GM21529 (cell line): ENCODE measurements at regions not wholly inside any gene's neighbourhood (a gene's known extent, or its start where the extent isn't known, plus 50 kb on each side); places are given as distances from the start of the nearest gene placed in this dataset.

Experiments
- ATAC-seq: cut with Tn5 transposase; IDR thresholded peaks from one replicate; pipeline ENCODE4 v1.9.1; 2021; ENCODE audit not compliant: unreplicated experiment

DNA sequence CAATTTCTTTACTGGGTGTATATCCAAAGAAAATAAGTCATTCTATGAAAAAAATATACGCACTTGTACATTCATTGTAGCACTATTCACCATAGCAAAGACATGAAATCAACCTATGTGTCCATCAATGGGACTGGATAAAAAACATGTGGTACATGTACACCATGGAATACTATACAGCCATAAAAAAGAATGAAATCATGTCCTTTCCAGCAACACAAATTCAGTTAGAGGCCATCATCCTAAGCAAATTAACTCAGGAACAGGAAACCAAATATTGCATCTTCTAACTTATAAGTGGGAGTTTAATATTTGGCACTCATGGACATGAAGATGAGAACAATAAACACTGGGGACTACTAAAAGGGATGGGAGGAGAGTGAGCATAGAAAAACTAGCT lies 325.7 kb downstream of the TGFB2 start:
- ATAC-seq: no peak

DNA sequence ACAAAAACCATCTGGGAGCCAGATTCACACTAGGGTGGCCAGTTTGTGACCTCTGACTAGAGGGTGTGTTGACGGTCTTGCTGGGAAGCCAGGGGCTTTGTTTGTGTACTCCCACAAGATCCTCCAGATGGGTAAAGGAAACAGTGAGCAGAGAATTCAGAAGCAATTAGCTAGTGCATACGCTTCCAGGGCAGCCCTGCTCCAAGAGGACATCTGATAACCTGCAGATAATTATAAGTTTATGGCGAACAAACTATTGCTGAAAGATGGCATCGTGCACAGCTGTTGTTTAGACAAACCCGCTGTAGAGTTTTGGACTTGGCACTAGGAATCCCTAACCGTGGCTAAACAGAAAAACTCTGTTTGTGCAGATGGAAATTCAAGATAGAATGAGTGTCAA lies 326.4 kb downstream of the TGFB2 start:
- no peak for ATAC-seq

DNA sequence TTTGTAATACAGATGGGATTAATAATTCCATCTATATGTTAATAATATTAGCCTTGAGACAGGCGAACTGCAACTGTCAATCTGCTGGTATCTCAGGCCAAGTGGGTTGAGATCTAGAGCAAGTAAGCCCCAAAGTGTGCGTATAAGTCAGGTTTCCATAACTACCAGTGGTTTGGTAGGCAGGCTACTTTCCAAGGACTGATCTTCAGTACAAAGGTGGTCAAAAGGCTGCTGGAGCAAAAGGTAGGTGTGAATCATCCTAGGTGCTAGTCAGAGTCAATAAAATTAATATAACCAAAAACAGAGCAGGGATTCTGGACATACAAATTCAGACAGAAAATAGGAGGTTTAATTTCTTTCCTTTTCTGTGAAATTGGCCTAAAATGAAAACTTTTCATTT lies 328.0 kb downstream of the TGFB2 start:
- no peak for ATAC-seq

DNA sequence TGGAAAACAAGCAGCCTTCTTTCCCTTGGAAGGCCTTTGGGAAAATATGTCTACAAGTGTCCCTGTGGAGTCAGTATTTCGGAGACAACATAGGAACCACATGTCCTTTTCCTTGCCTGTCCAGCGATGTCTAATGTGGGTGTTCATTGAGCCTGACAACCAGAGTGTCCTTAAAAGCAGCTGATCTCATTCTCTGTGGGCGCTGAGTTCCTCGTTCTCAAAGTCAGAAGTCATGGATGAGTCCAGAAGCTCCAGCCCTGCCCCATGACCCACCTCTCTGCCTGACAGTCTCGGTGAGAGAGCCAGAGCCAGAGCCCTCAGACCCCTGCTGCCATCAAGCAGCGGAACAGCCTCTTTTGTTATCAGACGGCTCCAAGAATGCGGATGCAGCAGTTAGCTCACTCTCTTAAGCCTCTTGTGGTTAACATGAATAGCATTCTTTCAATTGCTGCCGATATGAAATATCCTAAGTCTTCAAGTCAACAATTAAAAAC lies 329.2 kb downstream of the TGFB2 start:
- ATAC-seq: no peak

DNA sequence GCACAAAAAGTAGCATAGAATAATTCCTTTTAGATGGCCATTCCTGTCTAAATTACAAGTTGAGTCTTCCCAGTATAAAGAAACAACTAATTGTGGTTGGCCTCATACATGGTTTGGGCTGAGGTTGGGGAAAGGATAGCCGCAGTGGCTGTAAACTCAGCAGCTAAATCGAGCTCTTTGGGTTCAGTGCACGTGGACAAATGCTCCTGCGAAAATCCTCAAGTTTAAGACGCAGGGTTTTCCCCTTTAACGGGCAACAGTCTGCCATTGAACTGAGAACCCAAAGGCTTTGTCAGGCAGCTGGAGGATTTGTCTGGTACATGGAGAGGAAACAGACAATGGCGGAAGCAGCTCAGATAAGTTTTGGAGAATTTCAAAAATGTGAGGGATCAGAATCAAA lies 331.9 kb downstream of the TGFB2 start:
- ATAC-seq: no peak

DNA sequence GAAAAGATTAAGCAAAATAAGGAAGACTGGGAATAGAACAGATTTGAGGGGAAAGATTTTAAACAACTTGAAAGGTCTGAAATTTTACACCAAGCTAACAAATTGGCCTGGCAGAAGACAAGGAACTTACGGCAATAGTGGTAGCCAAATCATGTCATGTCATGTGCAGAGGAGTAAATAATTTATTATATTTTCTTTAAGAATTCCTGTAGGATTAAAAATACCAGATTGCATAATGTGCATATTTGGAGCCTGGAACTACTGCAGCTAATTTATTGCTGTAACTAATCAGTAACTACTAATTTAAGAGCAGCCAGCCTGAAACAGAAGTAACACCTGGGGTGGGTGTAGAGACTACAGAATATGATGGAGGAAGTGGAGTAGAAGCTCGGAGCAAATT lies 334.3 kb downstream of the TGFB2 start:
- no peak for ATAC-seq

DNA sequence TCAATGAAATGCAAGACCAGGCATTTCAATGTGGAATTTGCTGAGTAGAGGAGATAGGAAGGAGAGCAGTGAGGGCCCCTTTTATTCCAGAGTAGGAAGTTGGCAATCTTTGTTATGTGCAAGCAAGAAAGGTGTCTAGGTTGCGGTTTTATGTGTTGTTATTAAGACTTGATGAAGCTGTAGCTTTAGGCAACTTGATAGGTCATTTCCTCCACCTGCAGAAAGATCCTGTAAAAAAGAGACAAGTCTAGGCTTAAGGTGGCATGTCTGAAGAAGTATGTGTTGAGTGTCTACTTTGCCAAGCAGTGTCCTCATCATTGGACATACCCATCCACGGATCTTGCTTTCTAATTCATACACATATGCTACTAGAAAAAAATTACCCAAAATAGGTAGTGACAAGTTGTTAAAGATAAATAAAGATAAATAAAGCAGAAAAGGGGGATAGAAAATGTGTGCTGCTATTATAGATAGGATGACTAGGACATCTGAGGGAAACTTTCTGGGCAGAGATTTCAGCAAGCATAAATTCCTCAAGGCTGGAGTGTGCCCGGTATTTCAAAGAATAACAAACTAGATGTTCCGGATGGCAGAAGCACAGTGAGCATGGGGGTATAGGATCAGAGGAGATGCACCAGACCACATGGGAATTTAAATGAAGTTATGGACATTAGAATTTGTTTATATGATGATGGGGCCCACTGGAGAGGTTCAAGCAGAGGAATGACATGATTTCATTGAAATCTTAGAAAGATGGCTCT lies 335.0 kb downstream of the TGFB2 start:
- no peak for ATAC-seq

DNA sequence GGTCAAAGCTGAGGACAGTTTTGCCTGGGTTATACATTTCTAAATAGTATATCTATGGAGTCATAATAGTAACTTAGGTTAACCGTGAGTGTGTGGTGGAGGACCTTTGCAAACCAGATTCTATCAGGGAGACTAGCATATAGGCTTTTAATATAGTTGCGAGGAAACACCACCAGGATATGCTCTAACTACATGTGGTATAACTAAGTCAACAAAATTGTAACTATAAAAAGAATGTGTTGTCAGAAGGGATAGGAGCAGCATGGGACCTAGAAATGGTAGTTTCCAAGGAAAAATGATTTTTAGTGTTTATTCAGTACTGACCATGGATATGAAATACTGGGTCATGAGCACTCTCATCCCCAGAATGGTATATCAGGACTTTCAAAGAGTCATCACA lies 338.1 kb downstream of the TGFB2 start:
- no peak for ATAC-seq

DNA sequence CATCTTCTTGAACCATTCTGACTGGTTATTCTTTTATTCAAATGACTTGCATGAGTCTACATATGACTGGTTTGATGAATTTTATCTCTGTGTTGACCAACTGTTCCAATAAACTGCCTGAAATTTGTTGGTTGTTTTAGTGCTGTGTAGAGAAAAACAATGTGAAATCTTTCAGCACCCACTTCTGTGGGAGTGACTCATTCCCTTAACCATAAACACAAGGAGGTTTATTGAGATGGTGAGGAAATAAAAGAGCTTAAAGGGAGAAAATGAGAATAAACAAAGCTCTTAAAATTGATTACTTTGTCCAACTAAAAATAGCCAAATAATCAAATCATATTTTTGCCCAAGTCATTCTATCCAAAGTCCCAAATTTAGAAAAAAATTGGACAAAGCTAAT lies 341.1 kb downstream of the TGFB2 start:
- no peak for ATAC-seq

DNA sequence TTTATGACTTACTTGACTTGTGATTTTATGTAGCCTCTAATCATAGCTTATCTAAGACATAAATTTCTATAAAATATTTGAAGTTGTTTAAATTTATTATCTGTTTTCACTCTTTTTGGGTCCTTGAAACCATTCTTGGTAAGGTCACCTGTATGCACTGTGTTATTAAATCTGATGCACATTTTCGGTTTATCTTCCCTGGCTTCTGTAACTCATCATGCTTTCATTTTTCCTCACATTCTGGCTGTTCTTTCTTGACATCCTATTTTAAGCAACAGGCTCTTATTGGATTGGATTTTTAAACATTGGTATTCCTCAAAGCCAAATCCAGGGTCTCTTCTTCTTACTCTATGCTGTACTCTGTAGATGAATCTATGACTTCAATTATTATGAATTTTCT lies 341.6 kb downstream of the TGFB2 start:
- ATAC-seq: no peak

DNA sequence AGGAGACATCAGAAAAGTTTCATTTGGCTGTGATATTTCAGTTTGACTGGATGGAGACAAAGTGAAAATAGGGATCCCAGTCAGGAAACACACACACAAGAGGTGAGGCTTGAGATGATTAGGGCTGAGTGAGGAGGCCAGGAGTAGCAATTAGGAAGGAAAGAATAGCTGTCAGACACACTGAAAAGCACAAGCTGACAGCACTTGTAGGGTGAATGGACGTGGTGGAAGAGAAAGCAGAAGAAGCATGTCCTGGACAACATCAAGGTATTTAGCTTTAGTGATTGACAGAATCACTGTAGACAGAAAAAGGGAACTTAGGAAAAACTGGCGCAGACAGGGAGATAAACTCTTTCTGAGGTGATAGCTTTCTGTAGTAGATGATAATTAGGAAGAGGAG lies 347.7 kb downstream of the TGFB2 start:
- ATAC-seq: no peak

DNA sequence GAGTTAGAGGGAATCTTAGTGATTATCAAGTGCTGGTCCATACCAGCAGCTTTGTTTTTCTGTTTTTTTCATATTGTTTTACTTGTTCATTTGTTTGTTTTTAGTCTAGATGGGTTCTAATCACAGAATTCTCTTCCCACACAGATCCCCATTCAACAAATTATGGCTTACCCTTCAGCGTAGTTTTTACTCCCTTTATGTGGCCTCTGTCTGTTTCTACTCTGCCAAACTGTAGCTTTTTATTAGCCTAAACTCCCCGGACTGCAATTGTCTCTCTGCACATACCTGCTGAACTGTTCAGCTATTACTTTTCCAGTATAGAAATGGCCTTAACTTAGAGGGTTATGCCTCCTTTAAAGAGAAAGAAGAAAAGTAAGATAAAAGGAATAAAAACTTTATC lies 348.5 kb downstream of the TGFB2 start:
- no peak for ATAC-seq

DNA sequence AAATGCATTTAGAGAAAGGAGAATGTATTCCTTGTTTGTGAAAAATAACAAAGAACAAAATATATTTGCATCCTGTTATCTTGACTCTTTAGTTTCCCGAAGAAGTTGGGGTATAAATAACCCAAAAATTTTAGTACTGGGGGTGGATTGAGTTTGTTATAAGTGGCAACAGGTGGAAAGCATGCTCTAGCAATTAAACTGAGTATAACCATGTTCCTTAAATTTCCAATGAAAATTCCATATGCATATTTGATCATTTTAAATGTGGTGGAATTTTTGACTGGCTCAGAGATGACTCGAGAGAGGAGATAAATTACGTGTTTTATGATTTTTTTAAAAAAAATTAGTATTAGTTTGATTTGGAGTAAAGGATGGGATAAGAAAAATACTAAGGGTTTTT lies 348.9 kb downstream of the TGFB2 start:
- ATAC-seq: no peak

DNA sequence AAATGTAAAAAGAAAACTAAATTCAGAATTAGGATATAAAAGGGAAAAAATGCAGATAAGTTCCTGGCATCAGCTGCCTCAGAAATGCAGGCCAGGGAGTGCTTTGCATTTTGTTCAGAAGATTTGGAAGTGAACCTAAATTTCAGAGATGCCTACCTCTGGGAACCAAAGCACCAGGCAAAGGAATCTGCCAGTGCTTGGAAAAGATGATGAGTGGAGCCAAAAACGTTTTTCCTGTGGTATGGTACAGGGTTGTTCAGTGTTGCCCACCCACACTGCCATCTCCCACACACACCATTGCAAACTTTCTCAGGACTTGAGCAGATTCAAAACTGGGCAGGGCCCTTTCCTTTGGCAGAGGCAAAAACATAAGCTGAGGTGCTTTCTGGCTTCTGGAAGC lies 349.5 kb downstream of the TGFB2 start:
- no peak for ATAC-seq

DNA sequence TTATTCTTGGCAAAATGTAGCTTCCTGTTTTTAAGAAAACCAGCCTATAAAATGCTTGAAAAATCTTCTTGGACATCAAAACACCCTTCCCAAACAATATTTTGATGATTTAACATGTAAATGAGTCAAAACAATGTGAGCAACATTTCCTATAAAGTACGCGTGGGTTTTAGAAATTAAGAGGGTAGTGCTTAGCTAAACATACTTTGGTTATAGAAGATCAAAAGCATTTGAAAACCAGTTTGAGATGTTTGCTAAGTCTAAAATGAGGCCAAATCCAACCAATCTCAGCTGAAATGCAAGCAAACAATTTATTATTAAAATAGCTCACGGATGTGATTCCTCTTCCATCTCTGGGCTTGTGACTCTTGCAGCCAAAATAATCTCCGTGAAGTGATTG lies 350.4 kb downstream of the TGFB2 start:
- ATAC-seq: no peak

DNA sequence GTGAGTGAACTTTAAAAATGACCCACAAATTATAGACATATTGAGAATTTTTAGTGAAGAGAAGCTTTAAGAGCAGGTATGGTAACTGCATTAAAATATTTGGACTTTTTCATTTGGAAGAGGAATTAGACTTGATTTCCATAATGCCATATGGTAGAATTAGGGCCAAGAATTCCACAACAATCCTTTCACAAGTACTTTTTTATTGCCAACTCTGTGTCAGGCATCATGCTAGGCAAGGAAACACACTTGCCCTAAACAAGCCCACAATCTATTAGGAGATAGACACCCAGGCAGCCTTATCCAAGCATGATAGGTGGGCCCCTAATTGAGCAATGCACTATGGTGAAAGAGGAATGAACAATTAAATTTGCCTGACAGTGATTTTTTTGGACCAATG lies 353.0 kb downstream of the TGFB2 start:
- ATAC-seq: no peak

DNA sequence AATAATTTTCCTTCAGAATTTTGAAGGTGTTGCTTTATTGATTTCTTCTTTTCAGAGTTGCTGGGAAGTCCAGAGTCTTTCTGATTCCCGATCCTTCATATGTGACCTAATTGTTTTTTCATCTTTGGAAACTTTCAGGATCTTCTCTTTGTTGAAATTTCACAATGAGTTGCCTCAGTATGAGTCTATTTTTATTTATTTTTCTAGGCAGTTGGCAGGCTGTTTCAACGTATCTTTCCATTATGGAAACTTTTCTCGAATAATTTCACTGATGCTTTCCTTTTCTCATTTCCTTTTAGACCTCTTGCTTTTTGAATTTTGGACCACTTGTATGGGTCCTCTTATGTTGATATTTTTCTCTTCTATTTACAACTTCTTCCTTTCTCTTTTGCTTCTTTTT lies 354.3 kb downstream of the TGFB2 start:
- ATAC-seq: no peak

DNA sequence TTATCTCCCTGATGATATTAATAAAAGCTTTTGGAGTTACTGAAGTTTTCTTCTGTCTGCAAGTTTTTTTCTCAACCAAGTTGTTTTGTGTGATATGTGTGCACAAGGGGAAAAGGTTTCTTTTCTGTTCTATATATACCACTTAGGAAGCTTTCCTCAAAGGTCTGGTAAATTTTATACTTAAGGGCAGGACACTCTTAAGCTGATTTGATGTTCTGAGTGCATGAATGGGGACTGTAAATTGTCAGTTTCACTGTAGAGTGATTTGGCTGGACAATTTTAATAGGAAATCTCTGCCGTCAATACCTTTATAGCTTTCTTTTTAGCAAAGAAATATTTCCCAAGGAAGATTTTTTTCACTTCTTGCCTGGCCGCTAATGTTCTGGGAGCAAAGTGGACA lies 354.7 kb downstream of the TGFB2 start:
- ATAC-seq: no peak

DNA sequence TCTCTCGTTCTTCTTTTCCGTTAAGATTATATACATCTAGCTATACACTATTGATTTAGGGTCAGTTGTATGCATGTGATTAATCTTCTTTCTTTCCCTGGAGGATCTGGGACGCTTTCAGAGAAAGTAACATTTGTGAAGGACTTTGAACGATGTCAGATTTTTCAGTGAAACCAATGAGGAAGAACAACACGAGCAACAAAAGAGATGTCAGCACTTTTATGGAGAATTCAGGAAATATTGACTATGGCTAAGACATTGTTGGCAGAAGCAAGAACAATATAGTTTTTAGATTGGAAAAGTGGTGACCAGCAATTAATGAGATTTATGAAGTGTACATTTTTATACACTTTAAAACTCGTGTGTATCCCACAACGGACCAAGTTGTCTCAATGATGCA lies 355.5 kb downstream of the TGFB2 start:
- no peak for ATAC-seq

DNA sequence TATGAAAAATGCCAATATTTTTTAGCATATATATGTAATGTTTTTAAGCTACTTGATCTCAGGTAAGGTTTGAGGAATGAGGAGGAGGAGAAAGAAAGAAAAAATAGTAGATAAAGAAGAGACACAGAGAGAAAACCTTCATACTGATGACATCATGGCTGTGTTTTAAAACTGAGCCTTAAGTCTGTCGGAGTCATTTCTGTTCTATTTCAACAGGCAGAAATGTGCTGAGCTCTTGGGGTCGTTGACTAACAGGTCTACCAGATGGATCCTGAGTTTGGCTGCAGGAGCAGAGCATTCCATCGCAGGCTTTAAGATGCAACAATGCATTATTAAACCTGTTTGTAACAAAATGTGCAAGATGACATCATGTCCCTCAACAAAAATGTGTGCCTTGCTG lies 356.0 kb downstream of the TGFB2 start:
- no peak for ATAC-seq

DNA sequence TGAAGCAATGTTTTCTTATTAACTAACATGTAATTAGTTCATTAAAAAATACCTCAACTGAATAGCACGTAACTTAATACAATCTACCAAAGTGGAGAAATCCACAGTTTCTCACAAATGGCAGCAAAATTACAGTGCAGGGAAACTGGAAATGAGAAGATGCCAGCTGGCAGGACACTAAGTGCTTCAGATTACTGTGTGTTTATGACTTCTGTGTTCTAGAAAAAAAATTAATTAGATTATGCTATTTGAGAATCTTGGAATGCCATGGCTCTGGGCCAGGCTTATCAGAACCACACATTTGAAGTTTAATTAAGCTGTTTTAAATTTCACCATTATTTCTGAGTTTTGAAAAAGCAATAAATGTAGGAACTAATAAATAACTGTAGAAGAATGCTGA lies 357.6 kb downstream of the TGFB2 start:
- ATAC-seq: no peak

DNA sequence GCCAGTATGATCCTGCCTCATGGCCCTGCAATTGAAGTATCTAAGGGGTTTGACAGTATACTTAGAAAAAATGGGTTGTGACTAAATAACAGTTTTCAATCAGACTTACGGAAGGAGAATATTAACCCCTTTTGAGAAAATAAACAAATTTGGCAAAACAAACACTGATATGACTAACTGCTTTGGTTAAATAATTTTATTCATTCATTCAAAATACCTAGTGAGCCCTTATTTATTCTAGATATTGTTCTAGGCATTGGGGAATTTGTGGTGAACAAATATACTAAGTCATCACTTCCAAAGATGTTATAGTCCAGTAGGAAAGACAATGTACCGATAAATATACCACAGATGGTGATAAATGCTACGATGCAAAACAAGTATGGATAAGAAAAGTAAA lies 358.7 kb downstream of the TGFB2 start:
- ATAC-seq: no peak

DNA sequence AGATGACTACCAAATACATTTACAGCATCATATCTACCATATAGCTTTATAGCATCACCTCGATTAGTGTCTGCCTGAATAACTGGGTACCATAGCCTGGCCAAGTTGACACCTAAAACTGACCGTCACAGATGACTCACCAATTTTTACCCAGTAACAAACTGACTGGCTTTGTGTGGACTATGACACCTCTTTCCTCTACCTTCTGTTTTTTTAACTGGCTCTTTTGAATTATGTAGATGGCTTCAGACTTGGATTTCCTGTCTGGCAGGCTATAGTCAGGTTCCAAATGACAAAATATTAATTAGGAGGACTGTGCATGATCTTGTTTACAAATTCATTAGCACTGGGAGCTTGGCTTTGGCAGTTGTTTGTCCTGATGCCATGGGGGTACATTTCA lies 360.3 kb downstream of the TGFB2 start:
- no peak for ATAC-seq
